Right ventricle myocardium superior (tissue), 1 donor: ENCODE measurements at regions not wholly inside any gene's neighbourhood (a gene's known extent, or its start where the extent isn't known, plus 50 kb on each side); places are given as distances from the start of the nearest gene placed in this dataset.
"Not testable (repeated sequence)": the region's sequence is repeated elsewhere in the genome, so short reads cannot be mapped to it uniquely, and the experiment has no call there.

ENCODE experiments used
- ATAC-seq: fragments of 200-7000 bp; cut with Tn5 transposase; one replicate; pipeline ENCODE4 v1.9.1; 2020; ENCODE audit warnings: mild to moderate bottlenecking; ENCODE audit not compliant: poor library complexity
- DNase-seq: peaks from one replicate; pipeline ENCODE4 v3.0.0-alpha.2; 2020
- intact Hi-C: fragments of 100-400 bp; cut with DNase I; formaldehyde crosslinking; loops from one replicate; pipeline ENCODE4 v1.11.2; 2022
- donor health status: DM: no; HTN: yes; CAD: no; lungs with severe emphysema.

DNA sequence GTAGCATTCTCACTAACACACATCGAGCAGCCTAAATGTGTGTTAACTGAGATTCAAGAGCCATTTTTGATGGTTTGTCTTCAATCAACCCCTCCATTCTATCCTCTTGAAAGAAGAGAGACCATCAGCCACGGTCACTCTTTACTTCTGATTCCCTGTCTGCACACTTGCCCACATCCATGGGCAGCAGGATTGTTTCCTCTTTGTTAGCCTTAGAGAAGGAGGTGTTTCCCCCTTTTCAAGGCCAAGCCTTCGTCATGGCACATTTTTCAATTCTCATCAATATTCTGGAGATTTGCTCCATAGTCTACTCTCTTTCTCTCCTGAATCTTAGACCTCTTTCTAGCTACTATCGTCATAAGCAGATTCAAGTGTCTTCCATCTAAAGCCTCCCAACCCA lies 522.4 kb upstream of the NAALADL2 start:
- DNase-seq (no peak), ATAC-seq (no peak)
- intact Hi-C loops = no loop called here

DNA sequence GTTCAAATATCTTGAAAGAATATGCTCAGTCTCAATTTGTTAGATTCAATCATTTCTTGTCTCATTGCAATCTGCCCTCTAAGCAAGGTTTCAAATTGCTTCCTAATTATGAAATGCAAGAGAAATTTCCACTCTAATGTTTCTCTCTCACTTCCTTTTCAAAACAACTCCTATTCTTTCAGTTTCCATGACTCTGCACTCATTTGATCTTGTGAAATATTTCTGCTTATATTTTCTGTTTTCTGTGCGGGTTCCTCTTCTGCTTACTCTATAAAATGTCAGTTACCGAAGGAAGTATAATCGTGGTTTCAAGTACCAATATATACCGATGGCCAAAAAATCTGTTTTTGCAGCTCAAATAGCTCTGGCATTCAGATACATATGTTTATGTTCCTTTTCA lies 521.9 kb upstream of the NAALADL2 start:
- intact Hi-C loops = no loop called here
- DNase-seq = no peak
- peak; percentile 59 for ATAC-seq

DNA sequence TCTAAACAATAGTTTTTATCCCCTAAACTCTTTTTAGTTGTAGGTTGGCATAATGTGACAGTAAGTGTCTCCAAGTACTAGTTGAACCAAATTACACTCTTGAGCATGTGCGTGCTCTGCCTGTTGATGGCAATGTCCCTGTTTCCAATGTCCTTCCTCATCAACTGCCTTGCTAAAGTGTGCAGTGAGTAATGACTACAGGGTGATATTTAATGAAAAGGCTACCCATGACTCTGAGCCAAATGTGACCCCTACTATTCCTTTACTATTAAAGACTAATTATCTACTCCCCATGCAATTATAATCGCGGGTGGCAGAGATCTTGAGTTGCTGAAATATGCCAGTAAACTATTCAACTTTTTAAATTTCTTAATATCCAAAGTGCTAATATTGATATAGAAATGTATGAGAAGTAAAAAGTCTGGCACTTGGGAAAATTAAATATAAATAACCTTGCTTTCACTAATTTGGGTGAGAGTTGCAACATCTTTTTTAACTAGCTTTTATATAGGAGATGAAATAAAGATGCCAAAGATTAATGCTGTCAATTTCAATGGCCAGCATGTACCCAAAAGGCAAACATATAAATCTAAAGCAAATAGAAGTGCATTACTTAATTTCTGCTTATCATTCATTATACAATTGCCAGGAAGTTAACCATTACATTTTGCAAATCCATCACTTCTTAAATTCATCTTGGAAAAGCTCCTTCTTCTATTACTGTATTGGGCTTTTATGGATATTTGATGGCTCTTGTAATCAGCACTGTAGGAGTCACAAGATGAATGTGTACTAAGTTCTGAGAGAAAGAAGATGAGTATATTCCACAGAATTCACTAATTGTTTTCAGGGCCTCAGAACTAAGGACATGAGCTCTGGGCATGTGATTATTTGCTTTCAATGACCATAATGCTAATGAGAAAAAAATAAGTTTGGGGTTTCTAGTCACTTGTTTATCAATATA lies 518.2 kb upstream of the NAALADL2 start:
- DNase-seq (no peak), ATAC-seq (no peak)
- intact Hi-C loops = no loop called here

DNA sequence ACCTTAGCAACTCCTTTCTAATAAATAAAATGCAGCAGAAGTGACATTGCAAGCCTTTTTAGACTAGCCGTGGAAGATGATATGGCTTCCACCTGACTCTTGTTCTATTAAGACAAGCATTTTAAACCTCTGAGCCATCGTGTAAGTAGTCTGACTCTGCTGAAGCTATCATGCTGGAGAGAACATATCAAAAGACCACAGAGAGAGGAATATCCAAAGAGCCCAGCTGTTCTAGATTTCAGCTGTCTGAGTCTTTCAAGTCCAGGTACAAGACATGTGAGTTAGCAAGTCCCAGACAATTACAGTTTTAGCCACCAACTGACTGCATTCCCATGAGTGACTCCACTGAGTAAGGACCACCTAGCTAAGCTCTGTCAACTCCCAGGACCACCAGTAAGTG lies 517.0 kb upstream of the NAALADL2 start:
- intact Hi-C loops = no loop called here
- DNase-seq (no peak), ATAC-seq (no peak)

DNA sequence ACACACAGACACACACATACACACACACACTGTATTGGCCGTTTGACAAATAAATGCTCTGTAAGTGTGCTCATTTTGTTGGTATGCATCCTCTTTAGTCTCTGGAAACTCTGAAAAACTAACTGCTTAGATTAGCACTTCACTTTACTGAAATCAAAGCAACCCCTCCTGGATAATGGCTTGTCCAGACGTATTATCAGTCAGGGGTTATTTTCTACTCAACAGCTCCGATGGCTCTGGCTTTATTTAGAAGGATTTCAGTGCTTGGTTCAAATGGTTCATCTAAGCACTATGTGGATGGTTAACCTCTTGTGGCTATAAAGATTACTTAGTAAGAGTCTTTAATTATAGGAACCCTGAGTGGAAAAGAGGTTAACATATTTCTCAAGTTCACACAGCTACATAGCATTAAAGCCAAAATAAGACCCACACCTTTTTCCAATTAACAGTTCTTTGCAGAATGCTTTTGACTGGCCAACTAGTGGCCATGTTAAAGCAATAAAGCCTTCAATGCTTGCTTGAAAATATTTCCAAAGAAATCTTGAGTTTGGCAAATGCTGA lies 516.1 kb upstream of the NAALADL2 start:
- DNase-seq = no peak
- ATAC-seq = no peak
- intact Hi-C loops = no loop called here

DNA sequence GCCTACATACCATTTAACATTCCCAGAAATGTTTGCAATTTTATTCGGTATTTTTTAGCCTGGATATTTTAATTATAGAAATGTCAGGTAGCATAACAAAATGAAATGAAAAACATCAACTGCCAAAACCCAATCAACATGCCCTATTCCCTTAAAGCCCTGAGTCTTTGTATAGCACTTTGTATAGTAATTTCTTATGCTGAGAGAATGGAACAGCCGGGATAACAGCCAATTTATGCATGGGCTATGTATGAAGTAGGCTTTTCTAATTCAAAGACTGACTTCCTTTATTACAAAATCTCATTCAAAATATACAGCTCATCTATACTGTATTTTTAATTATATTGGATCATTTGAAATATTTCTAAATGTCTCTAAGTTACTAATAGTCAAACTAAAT lies 513.0 kb upstream of the NAALADL2 start:
- DNase-seq = no peak
- intact Hi-C loops = no loop called here
- ATAC-seq = no peak

DNA sequence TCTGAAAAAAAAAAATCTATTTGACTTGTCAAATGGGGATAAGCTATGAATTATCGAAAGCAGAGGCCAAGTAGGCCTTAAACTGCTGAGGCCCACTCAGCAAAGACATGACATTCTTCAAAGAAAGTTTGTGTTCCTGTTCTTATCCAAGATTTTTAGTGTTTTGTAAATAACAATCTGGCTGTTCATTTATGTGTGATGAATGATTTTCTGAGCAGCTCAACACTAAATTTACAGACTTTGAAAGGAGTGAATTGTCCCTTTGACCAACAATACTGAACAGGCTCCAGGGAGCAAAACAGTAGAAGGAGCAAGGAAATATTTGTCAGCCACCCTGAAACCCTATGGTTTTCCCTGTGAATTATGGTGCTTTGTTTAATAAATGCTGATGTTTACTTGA lies 512.6 kb upstream of the NAALADL2 start:
- DNase-seq = no peak
- intact Hi-C loops = no loop called here
- no peak for ATAC-seq

DNA sequence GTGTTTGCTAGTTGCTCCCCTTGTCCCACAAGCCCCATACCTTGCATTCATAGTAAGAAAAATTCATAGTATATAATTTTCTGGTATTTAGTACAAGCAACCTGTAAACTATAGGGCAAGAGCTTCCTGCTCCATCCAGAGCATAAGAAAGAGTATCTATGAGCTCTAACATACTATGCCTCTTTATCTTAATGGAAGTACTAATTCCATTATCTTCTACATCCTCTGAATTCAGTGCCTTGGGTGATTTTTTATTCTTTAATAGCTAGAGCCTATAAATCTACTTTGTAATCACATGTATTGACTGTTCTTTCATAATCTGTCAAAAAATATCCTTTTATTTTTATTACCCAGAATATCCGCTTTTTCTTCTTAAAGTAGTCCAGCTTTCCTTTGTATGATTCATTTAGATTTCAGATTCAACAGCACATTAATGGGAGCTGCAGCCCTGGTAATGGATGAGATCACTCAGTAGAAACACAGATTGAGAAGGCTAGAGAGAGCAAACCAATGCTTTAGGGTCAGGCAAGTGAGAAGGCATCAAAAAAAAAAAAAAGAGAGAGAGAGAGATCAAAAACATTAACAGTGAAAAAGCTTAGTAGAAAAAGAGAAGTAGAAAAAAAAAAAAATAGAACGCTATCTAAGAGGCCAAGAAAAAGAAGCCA lies 511.5 kb upstream of the NAALADL2 start:
- intact Hi-C loops = no loop called here
- ATAC-seq (no peak), DNase-seq (no peak)

DNA sequence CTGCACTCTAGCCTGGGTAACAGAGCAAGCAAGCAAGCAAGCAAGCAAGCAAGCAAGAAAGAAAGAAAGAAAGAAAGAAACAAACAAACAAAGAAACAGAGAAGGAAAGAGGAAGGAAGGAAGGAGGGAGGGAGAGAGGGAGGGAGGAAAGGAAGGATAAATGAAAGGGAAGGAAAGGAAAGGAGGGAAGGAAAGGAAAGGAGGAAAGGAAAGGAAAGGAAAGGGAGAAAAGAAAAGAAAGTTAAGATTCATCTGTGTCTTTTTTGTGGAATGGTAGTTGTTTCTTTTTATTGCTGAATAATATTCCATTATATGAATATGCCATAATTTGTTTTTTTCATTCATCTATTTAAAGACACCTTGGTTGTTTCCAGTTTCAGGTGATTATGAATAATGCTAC lies 506.9 kb upstream of the NAALADL2 start:
- ATAC-seq (no peak), DNase-seq (no peak)
- intact Hi-C loops = no loop called here

DNA sequence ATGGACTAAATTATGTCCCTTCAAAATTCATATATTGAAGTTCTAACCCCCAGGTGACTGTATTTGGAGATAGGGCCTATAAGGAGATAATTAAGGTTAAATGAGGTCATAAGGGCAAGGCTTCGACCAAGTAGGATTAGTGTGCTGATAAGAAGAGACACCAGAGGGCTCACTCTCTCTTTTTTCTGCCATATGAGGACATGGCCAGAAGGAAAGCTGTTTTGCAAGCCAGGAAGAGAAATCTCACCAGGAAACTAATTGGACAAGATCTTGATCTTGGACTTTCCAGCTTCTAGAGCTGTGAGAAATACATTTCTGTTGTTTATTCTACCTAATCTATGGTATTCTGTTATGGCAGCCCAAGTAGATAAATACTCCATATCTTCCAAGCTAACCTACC lies 503.6 kb upstream of the NAALADL2 start:
- intact Hi-C loops = no loop called here
- no peak for ATAC-seq
- no peak for DNase-seq

DNA sequence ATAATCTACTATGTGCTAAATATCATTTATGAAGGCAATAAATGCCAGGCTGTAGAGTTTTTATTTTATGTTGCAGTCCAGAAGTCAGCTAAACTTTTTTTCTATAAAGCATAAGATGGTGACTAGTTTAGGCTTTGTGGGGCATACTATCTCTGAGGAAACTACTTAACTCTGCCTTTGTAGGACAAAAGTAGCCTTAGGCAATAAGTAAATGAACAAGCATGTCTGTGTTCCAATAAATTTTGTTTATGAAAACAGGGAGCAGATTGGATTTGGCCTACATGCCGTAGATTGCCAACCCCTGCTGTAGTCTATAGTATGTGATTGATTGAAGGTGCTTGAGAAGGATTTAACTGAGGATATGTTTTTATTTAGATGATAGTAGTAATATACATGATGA lies 502.5 kb upstream of the NAALADL2 start:
- intact Hi-C loops = no loop called here
- no peak for DNase-seq
- ATAC-seq = no peak

DNA sequence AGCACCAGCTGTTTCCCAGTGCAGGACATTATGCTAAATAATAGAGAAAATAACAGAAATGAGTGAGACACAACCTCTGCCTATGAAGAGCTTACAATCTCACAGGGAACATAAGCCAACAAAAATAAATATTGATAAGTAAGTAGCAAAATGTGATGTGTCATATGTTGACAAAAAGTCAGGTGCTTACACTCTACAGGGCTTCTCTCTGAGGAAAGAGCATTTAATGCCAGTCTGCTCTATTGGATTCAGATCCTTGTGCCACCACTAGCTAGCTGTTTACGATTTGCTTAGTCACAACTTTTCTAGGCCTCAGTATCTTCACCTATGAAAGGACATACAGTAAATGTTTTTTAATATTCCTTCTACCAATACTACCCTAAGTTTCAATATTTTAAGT lies 500.9 kb upstream of the NAALADL2 start:
- DNase-seq (no peak), ATAC-seq (no peak)
- intact Hi-C loops = no loop called here

DNA sequence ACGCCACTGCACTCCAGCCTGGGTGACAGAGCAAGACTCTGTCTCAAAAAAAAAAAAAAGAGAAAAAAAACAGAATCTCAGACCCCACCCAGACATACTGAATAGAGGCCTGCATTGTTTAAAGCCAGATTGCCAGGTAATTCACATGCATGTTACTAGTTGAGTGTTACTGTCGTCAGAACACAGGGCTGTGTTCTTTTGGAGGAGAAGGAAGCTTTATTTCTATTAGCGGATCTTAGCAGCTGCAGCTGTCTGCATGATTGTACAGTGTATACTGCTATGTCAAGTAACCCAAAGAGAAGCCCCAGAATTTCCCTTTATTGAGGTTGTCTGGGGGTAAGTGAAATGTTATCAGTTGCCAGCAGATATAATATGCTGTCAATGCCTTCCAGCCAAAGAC lies 496.6 kb upstream of the NAALADL2 start:
- ATAC-seq (no peak), DNase-seq (no peak)
- intact Hi-C loops = no loop called here

DNA sequence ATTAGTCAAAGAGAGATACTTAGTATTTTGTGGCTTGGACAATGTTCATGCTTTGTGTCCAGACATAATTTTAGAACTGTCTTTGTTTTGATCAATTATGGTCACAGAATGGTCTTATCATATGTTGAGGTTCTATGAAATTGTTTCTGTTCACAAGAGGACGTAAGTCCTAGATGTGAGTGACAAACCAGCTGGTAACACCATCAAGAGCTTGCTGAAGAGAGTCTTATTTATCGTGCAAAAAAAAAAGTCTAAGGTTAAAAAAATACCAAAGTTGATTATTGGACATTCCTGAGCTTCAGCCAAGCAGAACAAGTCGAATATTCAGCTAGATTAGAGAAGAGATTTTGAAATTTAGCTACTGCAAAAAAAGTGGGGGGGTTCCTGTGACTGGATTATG lies 495.9 kb upstream of the NAALADL2 start:
- intact Hi-C loops = no loop called here
- no peak for ATAC-seq
- no peak for DNase-seq

DNA sequence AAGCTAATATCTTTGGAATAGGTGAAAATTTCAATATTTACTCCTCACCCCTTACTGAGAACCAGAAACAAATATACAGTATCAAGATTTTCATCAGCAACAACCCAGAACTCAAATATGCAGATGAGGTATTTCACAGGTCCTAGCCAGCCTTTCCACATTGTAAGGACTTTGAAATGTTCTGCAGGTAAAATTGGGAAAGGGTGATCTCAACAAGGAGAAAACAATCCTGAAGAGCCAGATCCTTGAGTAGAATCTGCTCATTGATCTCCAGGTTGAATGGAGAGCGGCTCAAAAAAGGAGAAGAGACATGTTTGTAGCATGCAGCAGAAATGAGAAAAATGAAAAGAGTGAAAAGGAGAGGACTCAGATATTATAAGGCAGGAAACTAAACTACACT lies 493.3 kb upstream of the NAALADL2 start:
- DNase-seq (no peak), ATAC-seq (no peak)
- intact Hi-C loops = no loop called here

DNA sequence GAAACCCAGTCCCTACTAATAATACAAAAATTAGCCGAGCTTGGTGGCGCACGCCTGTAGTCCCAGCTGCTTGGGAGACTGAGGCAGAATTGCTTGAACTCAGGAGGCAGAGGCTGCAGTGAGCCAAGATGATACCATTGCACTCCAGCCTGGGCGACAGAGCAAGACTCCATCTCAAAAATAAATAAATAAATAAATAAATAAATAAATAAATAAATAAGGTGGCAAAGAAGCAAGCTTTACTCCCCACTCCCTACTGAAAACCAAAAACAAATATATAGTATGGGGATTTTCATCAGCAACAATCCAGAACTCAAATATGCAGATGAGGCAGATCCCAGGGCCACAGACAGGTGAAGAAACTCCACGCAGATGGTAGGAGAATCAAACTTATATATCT lies 492.2 kb upstream of the NAALADL2 start:
- intact Hi-C loops, DNase-seq, ATAC-seq: not testable (repeated sequence)

DNA sequence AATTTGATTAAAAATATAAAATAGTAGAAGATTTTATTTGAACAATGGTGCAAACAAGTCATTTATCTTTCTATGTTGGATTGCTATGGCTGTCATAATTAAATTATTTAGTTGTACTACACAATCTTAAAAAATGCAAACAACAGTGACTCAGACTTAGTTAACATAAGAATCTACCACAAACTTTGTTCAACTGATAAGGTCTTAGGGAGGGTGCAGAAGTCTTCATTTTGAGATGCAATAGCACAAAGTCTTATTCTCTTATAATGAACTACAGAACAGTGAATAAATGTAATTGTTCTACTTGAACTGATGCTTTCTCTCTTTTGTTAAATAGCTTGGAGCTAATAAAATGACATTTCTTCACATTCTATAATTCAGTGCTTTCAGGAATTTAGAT lies 482.8 kb upstream of the NAALADL2 start:
- DNase-seq (no peak), ATAC-seq (no peak)
- intact Hi-C loops = no loop called here

DNA sequence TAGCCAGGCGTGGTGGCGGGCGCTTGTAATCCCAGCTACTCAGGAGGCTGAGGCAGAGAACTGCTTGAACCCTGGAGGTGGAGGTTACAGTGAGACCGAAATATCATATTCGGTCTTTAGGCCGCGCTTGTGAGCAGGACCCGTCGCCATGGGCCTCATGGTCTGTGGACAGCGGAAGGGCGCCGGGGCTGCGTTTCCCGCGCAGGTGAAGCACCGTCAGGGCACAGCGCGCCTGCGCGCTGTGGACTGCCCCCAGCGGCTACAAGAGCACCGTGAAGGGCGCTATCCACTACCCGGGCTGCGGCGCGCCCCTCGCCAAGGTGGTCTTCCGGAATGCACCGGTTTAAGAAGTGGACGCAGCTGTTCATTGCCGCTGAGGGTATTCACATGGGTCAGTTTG lies 482.0 kb upstream of the NAALADL2 start:
- intact Hi-C loops = no loop called here
- no peak for ATAC-seq
- DNase-seq = no peak

DNA sequence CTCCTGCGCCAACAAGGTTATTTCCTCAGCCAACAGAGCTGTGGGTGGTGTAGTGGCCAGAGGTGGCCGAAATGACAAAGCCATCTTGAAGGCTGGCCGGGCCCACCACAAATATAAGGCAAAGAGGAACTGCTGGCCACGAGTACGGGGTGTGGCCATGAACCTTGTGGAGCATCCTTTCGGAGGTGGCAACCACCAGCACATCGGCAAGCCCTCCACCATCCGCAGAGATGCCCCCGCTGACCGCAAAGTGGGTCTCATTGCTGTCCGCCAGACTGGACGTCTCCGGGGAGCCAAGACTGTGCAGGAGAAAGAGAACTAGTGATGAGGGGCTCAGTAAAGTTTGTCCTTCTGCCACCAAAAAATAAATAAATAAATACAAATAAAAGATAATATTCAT lies 481.4 kb upstream of the NAALADL2 start:
- DNase-seq (no peak), ATAC-seq (no peak)
- intact Hi-C loops = no loop called here

DNA sequence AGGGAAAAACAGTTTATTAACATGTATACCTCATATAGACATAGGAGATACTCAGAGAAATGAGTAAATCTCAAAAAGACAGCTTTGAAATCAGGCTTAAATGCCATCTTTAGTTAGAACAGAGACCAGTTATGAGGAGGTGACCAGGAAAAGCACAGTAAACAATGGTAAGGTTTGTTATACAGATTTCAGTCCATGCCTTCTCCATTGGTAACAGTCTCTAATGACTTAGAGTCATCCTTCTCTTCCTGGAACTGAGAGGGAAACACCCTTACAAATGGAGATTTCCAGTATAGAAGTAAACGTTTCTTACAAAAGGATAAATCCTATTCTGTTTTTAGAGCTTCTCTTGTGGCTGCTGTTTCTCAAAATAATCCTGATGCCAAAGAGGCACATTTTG lies 476.3 kb upstream of the NAALADL2 start:
- ATAC-seq (no peak), DNase-seq (no peak)
- intact Hi-C loops = no loop called here
